Mesendoderm (in vitro differentiated cells): ENCODE measurements at regions not wholly inside any gene's neighbourhood (a gene's known extent, or its start where the extent isn't known, plus 50 kb on each side); places are given as distances from the start of the nearest gene placed in this dataset.

ENCODE experiments used
- DNase-seq: peaks from one replicate; pipeline ENCODE4 v3.0.0; 2013
- H2AK5ac ChIP-seq: 2 replicates; pipeline ENCODE4 v1.6.1; 2013; ENCODE audit warnings: low read length, inconsistent platforms
- H2BK120ac ChIP-seq: 2 replicates; pipeline ENCODE4 v1.6.1; 2013; ENCODE audit warnings: low read depth, mild to moderate bottlenecking, low read length, moderate library complexity, mixed read lengths
- H2BK15ac ChIP-seq: replicated peaks from 2 replicates; pipeline ENCODE4 v1.6.1; 2013; ENCODE audit warnings: low read depth, mild to moderate bottlenecking, moderate library complexity
- H2BK5ac ChIP-seq: 2 replicates; pipeline ENCODE4 v1.6.1; 2013; ENCODE audit warnings: low read length, inconsistent platforms
- H3K18ac ChIP-seq: 2 replicates; pipeline ENCODE4 v1.6.1; 2013; ENCODE audit warnings: mild to moderate bottlenecking, low read length, mixed read lengths
- H3K23ac ChIP-seq: one replicate; pipeline ENCODE4 v1.6.1; 2013; ENCODE audit warnings: low read length
- H3K27ac ChIP-seq: 2 replicates; pipeline ENCODE4 v1.5.1; 2013; ENCODE audit warnings: low read depth, mild to moderate bottlenecking, inconsistent platforms, low read length, moderate library complexity
- H3K27me3 ChIP-seq: 2 replicates; pipeline ENCODE4 v1.6.1; 2013; ENCODE audit warnings: low read length, control low read depth, mild to moderate bottlenecking, inconsistent platforms; ENCODE audit not compliant: insufficient read depth, poor library complexity
- H3K36me3 ChIP-seq: 2 replicates; pipeline ENCODE4 v1.6.1; 2013; ENCODE audit warnings: low read length, inconsistent platforms; ENCODE audit not compliant: control insufficient read depth, insufficient read depth
- H3K4ac ChIP-seq: one replicate; pipeline ENCODE4 v1.6.1; 2013; ENCODE audit warnings: low read depth, mild to moderate bottlenecking, low read length, moderate library complexity
- H3K4me1 ChIP-seq: 2 replicates; pipeline ENCODE4 v1.6.1; 2013; ENCODE audit warnings: low read depth, low read length, inconsistent platforms; ENCODE audit not compliant: control insufficient read depth
- H3K4me2 ChIP-seq: 2 replicates; pipeline ENCODE4 v1.6.1; 2013; ENCODE audit warnings: low read length
- H3K4me3 ChIP-seq: 2 replicates; pipeline ENCODE4 v1.5.1; 2013; ENCODE audit warnings: mild to moderate bottlenecking, low read length
- H3K56ac ChIP-seq: one replicate; pipeline ENCODE4 v1.6.1; 2013; ENCODE audit warnings: low read length
- H3K79me1 ChIP-seq: 2 replicates; pipeline ENCODE4 v1.6.1; 2013; ENCODE audit warnings: low read length, inconsistent platforms
- H3K79me2 ChIP-seq: 2 replicates; pipeline ENCODE4 v1.6.1; 2013; ENCODE audit warnings: mild to moderate bottlenecking, low read length; ENCODE audit not compliant: control insufficient read depth, insufficient read depth
- H3K9ac ChIP-seq: 2 replicates; pipeline ENCODE4 v1.6.1; 2013; ENCODE audit warnings: low read length, inconsistent platforms
- H4K5ac ChIP-seq: one replicate; pipeline ENCODE4 v1.6.1; 2013; ENCODE audit warnings: low read length
- H4K8ac ChIP-seq: one replicate; pipeline ENCODE4 v1.6.1; 2013; ENCODE audit warnings: low read depth, mild to moderate bottlenecking, control low read depth, low read length, moderate library complexity
- WGBS: extraction: QIAGEN DNeasy Blood & Tissue Kit; methylation state at CpG from one replicate; pipeline ENCODE4 v1.1.7; 2013; ENCODE audit warnings: low lambda C conversion rate, missing lambda C conversion rate; ENCODE audit not compliant: insufficient coverage; ENCODE audit errors: extremely low coverage; 5-methylcytosine and 5-hydroxymethylcytosine counted together

DNA sequence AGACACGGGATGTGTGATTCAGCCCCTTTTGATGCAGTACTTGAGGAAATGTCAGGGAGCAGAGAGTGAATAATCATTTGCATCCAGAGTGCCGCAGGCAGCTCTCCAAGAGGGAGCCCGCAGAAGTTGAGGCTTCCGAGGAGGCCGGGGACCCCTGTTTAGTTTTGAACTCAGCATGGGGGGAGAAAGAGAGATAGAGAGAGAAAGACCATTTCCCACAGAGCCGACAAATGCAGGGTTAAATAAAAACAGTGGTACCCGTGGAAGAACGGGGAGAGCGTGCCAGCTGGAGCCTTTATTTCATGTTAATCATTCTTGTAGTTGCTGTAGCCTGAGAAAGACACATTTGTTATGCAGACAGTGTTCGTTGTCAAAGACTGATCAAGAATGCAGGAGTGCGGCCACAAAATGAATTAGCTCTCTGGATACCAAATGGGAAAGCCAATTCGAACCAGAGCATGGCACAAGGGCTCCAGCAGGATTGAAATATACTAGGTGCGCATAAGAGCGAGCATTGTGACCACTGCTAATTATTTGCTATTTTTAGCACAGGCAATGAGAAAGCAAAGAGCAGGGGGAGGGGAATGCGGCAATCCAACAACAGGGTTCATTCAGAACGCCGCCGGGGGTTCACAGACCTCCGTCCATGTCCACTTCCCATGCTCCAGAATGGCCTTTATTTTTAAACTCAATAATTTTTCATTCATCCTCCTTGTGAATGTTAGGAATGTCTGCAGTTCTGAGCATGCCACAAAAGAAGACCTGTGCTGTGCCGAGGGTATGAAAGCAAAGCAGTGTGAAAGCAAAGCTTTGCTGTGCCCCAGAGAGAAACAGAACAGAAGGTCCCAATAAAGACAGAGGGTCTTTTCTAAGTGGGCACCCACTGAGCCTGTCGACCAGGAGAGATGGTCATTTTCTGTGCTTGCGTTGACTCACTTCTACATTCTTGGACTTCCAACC lies 243.9 kb upstream of the VCX3A start:
- Histone ChIP-seq H4K5ac (no peak overlapping the region), H3K79me1 (no peaks in the 10 kb centered on the region), H3K4me3 (no peak overlapping the region), H3K27ac (no peak overlapping the region), H3K56ac (no peak overlapping the region), H3K4ac (no peak overlapping the region), H2BK15ac (no peak overlapping the region), H3K23ac (no peak overlapping the region), H2BK5ac (no peak overlapping the region), H3K79me2 (no peaks in the 10 kb centered on the region), H2BK120ac (no peak overlapping the region), H3K27me3 (no peaks in the 10 kb centered on the region), H4K8ac (no peak overlapping the region), H3K36me3 (no peaks in the 10 kb centered on the region), H3K4me1 (no peaks in the 10 kb centered on the region), H3K9ac (no peak overlapping the region), H3K18ac (no peak overlapping the region), H2AK5ac (no peak overlapping the region), H3K4me2 (no peak overlapping the region)
- no CpG with 5 or more reads among the region's 22 CpGs for WGBS
- DNase-seq: peak; percentile 9

DNA sequence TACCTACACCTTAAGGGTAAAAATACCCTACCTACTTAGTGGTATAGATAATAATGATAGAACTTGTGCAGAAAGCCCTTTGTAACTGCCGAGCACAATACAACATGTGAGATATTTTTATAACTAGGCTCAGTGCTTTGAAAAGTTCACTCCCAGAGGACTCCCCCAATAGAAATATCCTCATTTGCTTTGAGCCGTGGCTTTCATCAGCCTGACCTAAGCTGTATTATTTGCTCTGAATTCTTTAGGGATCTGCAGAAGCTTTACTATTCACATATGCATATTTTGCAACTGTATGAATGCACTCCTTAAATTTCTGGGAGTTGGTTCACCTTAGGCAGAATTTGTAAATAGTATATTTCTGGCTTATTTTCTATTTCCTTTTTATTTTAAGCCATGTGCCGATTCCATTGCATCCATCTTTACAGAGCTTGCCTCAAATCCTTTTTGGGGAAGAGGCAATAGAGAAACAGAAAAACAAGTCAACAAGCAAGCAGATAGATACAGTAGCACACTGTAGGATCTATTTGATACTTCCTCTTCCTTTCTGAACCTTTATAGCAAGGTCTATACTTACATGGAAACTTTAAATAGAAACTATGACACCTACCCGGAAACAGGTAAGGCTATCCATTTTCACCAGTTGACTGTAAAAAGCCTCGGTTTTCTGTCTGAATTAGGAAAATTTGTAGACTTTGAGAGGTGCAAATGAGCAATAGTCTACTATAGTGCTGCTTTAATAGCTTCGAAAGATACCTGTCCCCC lies 242.5 kb upstream of the VCX3A start:
- Histone ChIP-seq H2BK15ac (no peak overlapping the region), H3K18ac (no peak overlapping the region), H3K23ac (no peak overlapping the region), H3K9ac (no peak overlapping the region), H3K4me2 (no peak overlapping the region), H3K36me3 (no peaks in the 10 kb centered on the region), H4K8ac (no peak overlapping the region), H3K79me2 (no peaks in the 10 kb centered on the region), H3K4me1 (no peaks in the 10 kb centered on the region), H3K4ac (no peak overlapping the region), H3K27ac (no peak overlapping the region), H3K56ac (no peak overlapping the region), H3K79me1 (no peaks in the 10 kb centered on the region), H2BK5ac (no peak overlapping the region), H3K27me3 (no peaks in the 10 kb centered on the region), H2AK5ac (no peak overlapping the region), H4K5ac (no peak overlapping the region), H2BK120ac (no peak overlapping the region), H3K4me3 (no peak overlapping the region)
- no peak for DNase-seq
- WGBS: no CpG with 5 or more reads among the region's 6 CpGs

GRCh38 chrX:6770936-6771335 lies 236.0 kb upstream of the VCX3A start:
- Histone ChIP-seq H3K18ac (no peak overlapping the region), H2BK120ac (no peak overlapping the region), H3K27ac (no peak overlapping the region), H4K8ac (no peak overlapping the region), H3K4ac (no peak overlapping the region), H3K56ac (no peak overlapping the region), H3K36me3 (no peaks in the 10 kb centered on the region), H3K4me2 (no peak overlapping the region), H3K27me3 (no peaks in the 10 kb centered on the region), H3K4me1 (no peaks in the 10 kb centered on the region), H2BK15ac (no peak overlapping the region), H3K79me1 (no peaks in the 10 kb centered on the region), H2BK5ac (no peak overlapping the region), H4K5ac (no peak overlapping the region), H3K9ac (no peak overlapping the region), H3K79me2 (no peaks in the 10 kb centered on the region), H3K4me3 (no peak overlapping the region), H3K23ac (no peak overlapping the region), H2AK5ac (no peak overlapping the region)
- DNase-seq: peak; percentile 1
- whole genome bisulfite sequencing: no CpG with 5 or more reads among the region's 3 CpGs

DNA sequence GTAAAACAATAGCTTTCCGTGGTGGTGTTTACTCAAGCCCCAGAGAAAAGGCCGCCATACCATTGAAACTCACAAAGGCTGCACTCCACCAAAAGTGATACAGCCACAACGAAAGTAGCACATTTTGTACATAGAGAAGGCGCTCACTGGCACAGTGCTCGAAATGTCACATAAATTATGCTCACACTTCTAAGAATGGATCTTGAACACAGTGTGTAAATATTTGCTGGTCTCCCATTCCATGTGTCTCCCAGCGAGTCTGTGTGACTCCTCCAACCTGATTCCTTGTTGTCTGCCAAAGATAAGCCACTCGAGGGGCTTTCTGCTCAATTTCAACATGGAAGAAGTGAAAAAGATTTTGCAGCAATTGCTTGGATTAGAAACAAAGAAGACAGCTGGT lies 234.0 kb upstream of the VCX3A start:
- no peak overlapping the region for H3K27ac ChIP-seq
- no peak overlapping the region for H3K9ac ChIP-seq
- no peak overlapping the region for H3K4ac ChIP-seq
- no peak overlapping the region for H4K5ac ChIP-seq
- no peak overlapping the region for H3K23ac ChIP-seq
- no peaks in the 10 kb centered on the region for H3K79me2 ChIP-seq
- no peak overlapping the region for H2AK5ac ChIP-seq
- H3K79me1 ChIP-seq: no peaks in the 10 kb centered on the region
- H3K27me3 ChIP-seq: no peaks in the 10 kb centered on the region
- no peak overlapping the region for H2BK15ac ChIP-seq
- no peak overlapping the region for H3K18ac ChIP-seq
- H2BK120ac ChIP-seq: no peak overlapping the region
- no peak overlapping the region for H3K4me3 ChIP-seq
- no peaks in the 10 kb centered on the region for H3K4me1 ChIP-seq
- H3K56ac ChIP-seq: no peak overlapping the region
- H2BK5ac ChIP-seq: no peak overlapping the region
- no peak for DNase-seq
- no peak overlapping the region for H3K4me2 ChIP-seq
- H3K36me3 ChIP-seq: no peaks in the 10 kb centered on the region
- no CpG with 5 or more reads among the region's 7 CpGs for WGBS
- H4K8ac ChIP-seq: no peak overlapping the region

GRCh38 chrX:6761251-6761650 lies 226.3 kb upstream of the VCX3A start:
- no peak overlapping the region for H3K56ac ChIP-seq
- no peak overlapping the region for H2BK120ac ChIP-seq
- H3K4me1 ChIP-seq: no peaks in the 10 kb centered on the region
- H2BK5ac ChIP-seq: no peak overlapping the region
- DNase-seq: no peak
- no peak overlapping the region for H3K4me2 ChIP-seq
- H3K27me3 ChIP-seq: no peaks in the 10 kb centered on the region
- no peak overlapping the region for H4K5ac ChIP-seq
- no peak overlapping the region for H3K18ac ChIP-seq
- no peak overlapping the region for H3K4ac ChIP-seq
- H3K9ac ChIP-seq: no peak overlapping the region
- H2AK5ac ChIP-seq: no peak overlapping the region
- no peak overlapping the region for H3K4me3 ChIP-seq
- no peak overlapping the region for H4K8ac ChIP-seq
- H3K27ac ChIP-seq: no peak overlapping the region
- H2BK15ac ChIP-seq: no peak overlapping the region
- no peaks in the 10 kb centered on the region for H3K79me2 ChIP-seq
- WGBS: no CpG with 5 or more reads among the region's 1 CpG
- H3K79me1 ChIP-seq: no peaks in the 10 kb centered on the region
- no peak overlapping the region for H3K23ac ChIP-seq
- no peaks in the 10 kb centered on the region for H3K36me3 ChIP-seq
